ENCODE measurements at regions not wholly inside any gene's neighbourhood (a gene's known extent, or its start where the extent isn't known, plus 50 kb on each side); places are given as distances from the start of the nearest gene placed in this dataset.

DNA sequence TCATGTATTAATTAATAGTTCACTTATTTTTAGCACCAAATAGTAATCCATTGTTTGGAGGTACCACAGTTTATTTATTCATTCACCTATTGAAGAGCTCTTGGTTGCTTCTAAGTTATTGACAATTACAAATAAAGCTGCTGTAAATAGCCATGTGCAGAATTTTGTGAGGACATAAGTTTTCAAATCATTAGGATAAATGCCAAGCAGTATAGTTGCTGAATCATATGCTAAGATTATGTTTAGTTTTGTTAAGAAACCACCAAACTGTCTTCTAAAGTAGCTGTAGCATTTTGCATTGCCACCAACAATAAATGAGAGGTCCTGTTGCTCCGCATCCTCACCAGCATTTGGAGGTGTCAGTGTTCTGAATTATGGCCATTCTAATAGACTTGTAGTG lies 2126.8 kb downstream of the PCDH9 start:
- no peaks in the 10 kb centered on the region for H3K4me1 Mint-ChIP-seq
- no peaks in the 10 kb centered on the region for H3K36me3 Mint-ChIP-seq (ENCODE audit: low read depth)
- H3K9me3 Mint-ChIP-seq = peaks cover 37% of the 10 kb centered on the region
- H3K27ac Mint-ChIP-seq = no peak overlapping the region
- no peak for DNase-seq
- H3K27me3 Mint-ChIP-seq (ENCODE audit: low read depth, poor library complexity) = no peaks in the 10 kb centered on the region
- no peak for TF ChIP-seq CTCF (IDR thresholded peaks at IDR 0.05)
- H3K4me3 Mint-ChIP-seq = no peak overlapping the region

GRCh38 chr13:65095161-65096082 lies 2134.7 kb downstream of the PCDH9 start:
- H3K4me1 Mint-ChIP-seq = no peaks in the 10 kb centered on the region
- H3K9me3 Mint-ChIP-seq = no peaks in the 10 kb centered on the region
- H3K27ac Mint-ChIP-seq = no peak overlapping the region
- no peak for DNase-seq
- H3K36me3 Mint-ChIP-seq (ENCODE audit: low read depth) = no peaks in the 10 kb centered on the region
- TF ChIP-seq CTCF (IDR thresholded peaks at IDR 0.05) = no peak
- no peaks in the 10 kb centered on the region for H3K27me3 Mint-ChIP-seq (ENCODE audit: low read depth, poor library complexity)
- no peak overlapping the region for H3K4me3 Mint-ChIP-seq

DNA sequence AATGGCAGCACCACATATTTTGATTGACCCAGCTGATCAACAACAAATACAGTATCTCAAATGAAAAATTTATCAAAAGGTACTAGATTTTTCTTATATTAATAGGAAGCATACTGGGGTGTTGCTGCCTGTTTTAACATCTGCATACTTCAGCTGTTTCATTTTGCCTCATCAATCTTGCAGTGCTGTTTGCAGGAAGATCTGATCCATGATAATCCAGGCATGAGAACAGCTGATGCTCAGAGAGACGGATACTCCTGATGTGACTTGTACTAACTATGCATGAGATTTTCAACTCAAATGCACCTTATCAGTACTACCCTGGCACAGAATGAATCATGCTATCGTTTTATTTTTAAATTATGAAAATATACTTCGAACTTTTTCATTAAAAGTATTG lies 2136.8 kb downstream of the PCDH9 start:
- Mint-ChIP-seq H3K27me3 (ENCODE audit: low read depth, poor library complexity) (no peaks in the 10 kb centered on the region), H3K9me3 (no peaks in the 10 kb centered on the region), H3K4me1 (no peaks in the 10 kb centered on the region), H3K27ac (no peak overlapping the region), H3K4me3 (no peak overlapping the region), H3K36me3 (ENCODE audit: low read depth) (no peaks in the 10 kb centered on the region)
- no peak for TF ChIP-seq CTCF (IDR thresholded peaks at IDR 0.05)
- no peak for DNase-seq

GRCh38 chr13:65091031-65091430 lies 2139.1 kb downstream of the PCDH9 start:
- H3K27me3 Mint-ChIP-seq (ENCODE audit: low read depth, poor library complexity) = no peaks in the 10 kb centered on the region
- H3K27ac Mint-ChIP-seq = no peak overlapping the region
- no peaks in the 10 kb centered on the region for H3K4me1 Mint-ChIP-seq
- no peaks in the 10 kb centered on the region for H3K9me3 Mint-ChIP-seq
- H3K4me3 Mint-ChIP-seq = no peak overlapping the region
- DNase-seq = no peak
- TF ChIP-seq CTCF (IDR thresholded peaks at IDR 0.05) = no peak
- H3K36me3 Mint-ChIP-seq (ENCODE audit: low read depth) = no peaks in the 10 kb centered on the region

GRCh38 chr13:65090186-65090585 lies 2139.9 kb downstream of the PCDH9 start:
- Mint-ChIP-seq H3K4me3 (no peak overlapping the region), H3K4me1 (no peaks in the 10 kb centered on the region), H3K27me3 (ENCODE audit: low read depth, poor library complexity) (no peaks in the 10 kb centered on the region), H3K27ac (no peak overlapping the region), H3K36me3 (ENCODE audit: low read depth) (no peaks in the 10 kb centered on the region), H3K9me3 (no peaks in the 10 kb centered on the region)
- no peak for DNase-seq
- TF ChIP-seq CTCF (IDR thresholded peaks at IDR 0.05) = no peak

GRCh38 chr13:65088906-65089305 lies 2141.2 kb downstream of the PCDH9 start:
- no peak overlapping the region for H3K27ac Mint-ChIP-seq
- no peak overlapping the region for H3K4me3 Mint-ChIP-seq
- TF ChIP-seq CTCF (IDR thresholded peaks at IDR 0.05) = no peak
- no peaks in the 10 kb centered on the region for H3K27me3 Mint-ChIP-seq (ENCODE audit: low read depth, poor library complexity)
- no peaks in the 10 kb centered on the region for H3K36me3 Mint-ChIP-seq (ENCODE audit: low read depth)
- no peaks in the 10 kb centered on the region for H3K4me1 Mint-ChIP-seq
- H3K9me3 Mint-ChIP-seq = no peaks in the 10 kb centered on the region
- no peak for DNase-seq
